Right atrium auricular region (tissue), 2 donors: ENCODE measurements at regions not wholly inside any gene's neighbourhood (a gene's known extent, or its start where the extent isn't known, plus 50 kb on each side); places are given as distances from the start of the nearest gene placed in this dataset.
A peak's percentile ranks its signal among the peaks of the same experiment; 100 is the strongest.

Experiments
- DNase-seq: peaks from one replicate; pipeline ENCODE4 v3.0.0-alpha.2; 2019; ENCODE audit warnings: low spot score
- H3K27ac ChIP-seq, 2 donors: fragments of 200-600 bp; sonication (generic); 1 replicate in 1 of 2; 2 replicates in 1 of 2; pipeline ENCODE4 v1.5.1; 2016 to 2019
- H3K27me3 ChIP-seq, 2 donors: fragments of 200-600 bp; sonication (generic); one replicate each; pipeline versions ENCODE4 v1.5.1 to v1.6.0; 2017 to 2019
- H3K36me3 ChIP-seq: fragments of 200-600 bp; sonication (generic); one replicate; pipeline ENCODE4 v1.5.1; 2016
- H3K4me1 ChIP-seq, 2 donors: fragments of 200-600 bp; sonication (generic); one replicate each; pipeline versions ENCODE4 v1.5.1 to v1.6.0; 2017 to 2019
- H3K4me3 ChIP-seq, 2 donors: fragments of 200-600 bp; sonication (generic); 1 replicate in 1 of 2; 2 replicates in 1 of 2; pipeline ENCODE4 v1.5.1; 2017 to 2019; ENCODE audit warnings: mild to moderate bottlenecking in 1 of 2, moderate library complexity in 1 of 2
- H3K9me3 ChIP-seq, 2 donors: fragments of 200-600 bp; sonication (generic); one replicate each; pipeline ENCODE4 v1.5.1; 2019
- CTCF ChIP-seq, 2 donors: fragments of 200-600 bp; sonication (generic); IDR thresholded peaks; one replicate each; pipeline ENCODE4 v1.5.1; 2019; ENCODE audit warnings: antibody characterized with exemption in 2 of 2

- Histone ChIP-seq H3K27me3 (no peaks in the 10 kb centered on the region), H3K36me3 (no peaks in the 10 kb centered on the region), H3K4me1 (no peaks in the 10 kb centered on the region), H3K4me3 (no peak overlapping the region), H3K9me3 (no peaks in the 10 kb centered on the region), H3K27ac (no peak overlapping the region)
- no peak for DNase-seq
- no peak for TF ChIP-seq CTCF (IDR thresholded peaks at IDR 0.05)
Observed at GRCh38 chrX:125101971-125102755, 217.5 kb upstream of the TEX13C start.

DNA sequence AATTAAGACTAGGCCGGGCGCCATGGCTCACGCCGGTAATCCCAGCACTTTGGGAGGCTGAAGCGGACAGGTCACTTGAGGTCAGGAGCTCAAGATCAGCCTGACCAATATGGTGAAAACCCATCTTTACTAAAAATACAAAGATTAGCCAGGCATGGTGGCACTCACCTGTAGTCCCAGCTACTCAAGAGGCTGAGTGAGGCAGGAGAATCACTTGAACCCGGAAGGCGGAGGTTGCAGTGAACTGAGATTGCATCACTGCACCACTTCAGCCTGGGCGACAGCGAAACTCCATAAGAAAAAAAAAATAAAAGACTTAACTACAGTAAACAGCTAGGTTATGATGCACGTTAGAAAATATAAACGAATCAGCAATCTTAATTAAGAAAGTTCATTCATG, 216.0 kb upstream of the TEX13C start:
- H3K36me3 ChIP-seq: no peaks in the 10 kb centered on the region
- no peak for DNase-seq
- H3K4me3 ChIP-seq: no peak overlapping the region

GRCh38 chrX:125108921-125109320, 210.8 kb upstream of the TEX13C start:
- H3K36me3 ChIP-seq: no peaks in the 10 kb centered on the region
- H3K4me3 ChIP-seq: no peak overlapping the region
- no peak for DNase-seq
- H3K4me1 ChIP-seq: no peaks in the 10 kb centered on the region
- no peak overlapping the region for H3K27ac ChIP-seq
- TF ChIP-seq CTCF (IDR thresholded peaks at IDR 0.05): no peak
- H3K27me3 ChIP-seq: no peaks in the 10 kb centered on the region
- H3K9me3 ChIP-seq: no peaks in the 10 kb centered on the region

More for the DNA sequence above, 216.0 kb upstream of the TEX13C start:
- no peak for TF ChIP-seq CTCF (IDR thresholded peaks at IDR 0.05)
- Histone ChIP-seq H3K27ac (no peak overlapping the region), H3K9me3 (no peaks in the 10 kb centered on the region), H3K4me1 (no peaks in the 10 kb centered on the region), H3K27me3 (no peaks in the 10 kb centered on the region)

- no peaks in the 10 kb centered on the region for H3K9me3 ChIP-seq
- peak in 1 of 2 donors; percentile 14 for TF ChIP-seq CTCF (IDR thresholded peaks at IDR 0.05)
- H3K27me3 ChIP-seq: no peaks in the 10 kb centered on the region
- H3K4me3 ChIP-seq: no peak overlapping the region
- no peaks in the 10 kb centered on the region for H3K4me1 ChIP-seq
- no peak overlapping the region for H3K27ac ChIP-seq
- no peaks in the 10 kb centered on the region for H3K36me3 ChIP-seq
- DNase-seq: no peak
Observed at GRCh38 chrX:125131164-125131563, 188.5 kb upstream of the TEX13C start.

GRCh38 chrX:125132274-125132673, 187.4 kb upstream of the TEX13C start:
- no peaks in the 10 kb centered on the region for H3K27me3 ChIP-seq
- no peaks in the 10 kb centered on the region for H3K36me3 ChIP-seq
- no peaks in the 10 kb centered on the region for H3K9me3 ChIP-seq
- no peak overlapping the region for H3K27ac ChIP-seq
- peak in 1 of 2 donors; percentile 18 for TF ChIP-seq CTCF (IDR thresholded peaks at IDR 0.05)
- H3K4me3 ChIP-seq: no peak overlapping the region
- DNase-seq: no peak
- no peaks in the 10 kb centered on the region for H3K4me1 ChIP-seq

- DNase-seq: no peak
- Histone ChIP-seq H3K36me3 (no peaks in the 10 kb centered on the region), H3K4me3 (no peak overlapping the region), H3K9me3 (no peaks in the 10 kb centered on the region), H3K4me1 (no peaks in the 10 kb centered on the region), H3K27ac (no peak overlapping the region), H3K27me3 (no peaks in the 10 kb centered on the region)
- no peak for TF ChIP-seq CTCF (IDR thresholded peaks at IDR 0.05)
Observed at GRCh38 chrX:125137521-125137920, 182.2 kb upstream of the TEX13C start.
